Chondrocyte (in vitro differentiated cells): ENCODE measurements at regions not wholly inside any gene's neighbourhood (a gene's known extent, or its start where the extent isn't known, plus 50 kb on each side); places are given as distances from the start of the nearest gene placed in this dataset.

Experiments used
- DNase-seq: peaks from one replicate; pipeline ENCODE4 v3.0.0; 2021; ENCODE audit warnings: mixed read lengths, low spot score
- H3K27ac Mint-ChIP-seq: one replicate; pipeline ENCODE4 v1.8.0; 2021; ENCODE audit warnings: mild to moderate bottlenecking, moderate library complexity, mixed read lengths; ENCODE audit not compliant: unreplicated experiment
- H3K27me3 Mint-ChIP-seq: 2 replicates; pipeline ENCODE4 v1.8.0; 2021; ENCODE audit warnings: low read depth, mixed read lengths
- H3K36me3 Mint-ChIP-seq: 2 replicates; pipeline ENCODE4 v1.8.0; 2021; ENCODE audit warnings: low read depth, mixed read lengths
- H3K4me1 Mint-ChIP-seq: 2 replicates; pipeline ENCODE4 v1.8.0; 2021; ENCODE audit warnings: low read depth, mild to moderate bottlenecking, mixed read lengths
- H3K4me3 Mint-ChIP-seq: one replicate; pipeline ENCODE4 v1.8.0; 2021; ENCODE audit warnings: mild to moderate bottlenecking, moderate library complexity, mixed read lengths; ENCODE audit not compliant: unreplicated experiment
- H3K9me3 Mint-ChIP-seq: 2 replicates; pipeline ENCODE4 v1.8.0; 2021; ENCODE audit warnings: low read depth, mixed read lengths
- TF ChIP-seq, protein P1 (sequence below): fragments of 200-600 bp; sonication (generic); IDR thresholded peaks from 2 replicates; pipeline ENCODE4 v1.5.0; 2021; ENCODE audit warnings: antibody characterized with exemption, mild to moderate bottlenecking, moderate library complexity

DNA sequence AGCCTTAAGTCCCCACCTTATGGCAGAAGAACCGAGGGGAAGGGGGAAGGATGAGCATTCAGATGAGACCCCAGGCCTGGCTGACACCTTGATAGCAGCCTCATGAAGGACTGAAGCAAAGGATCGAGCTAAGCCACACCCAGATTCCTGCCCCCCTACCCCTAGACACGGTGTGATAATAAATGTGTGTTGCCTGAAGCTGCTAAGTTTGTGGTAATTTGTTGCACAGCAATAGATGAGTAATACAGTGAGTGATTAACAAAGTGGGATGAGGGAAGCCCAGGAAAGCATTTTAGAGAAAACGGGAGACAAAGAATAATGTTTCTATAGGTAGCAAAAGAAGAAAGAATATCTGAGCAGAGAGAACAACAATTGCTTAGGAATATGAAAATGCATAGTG lies 404.2 kb downstream of the MID1IP1 start:
- no peak overlapping the region for H3K4me3 Mint-ChIP-seq
- H3K27ac Mint-ChIP-seq: no peak overlapping the region
- no peak for DNase-seq
- no peaks in the 10 kb centered on the region for H3K4me1 Mint-ChIP-seq
- TF ChIP-seq, protein P1, sequence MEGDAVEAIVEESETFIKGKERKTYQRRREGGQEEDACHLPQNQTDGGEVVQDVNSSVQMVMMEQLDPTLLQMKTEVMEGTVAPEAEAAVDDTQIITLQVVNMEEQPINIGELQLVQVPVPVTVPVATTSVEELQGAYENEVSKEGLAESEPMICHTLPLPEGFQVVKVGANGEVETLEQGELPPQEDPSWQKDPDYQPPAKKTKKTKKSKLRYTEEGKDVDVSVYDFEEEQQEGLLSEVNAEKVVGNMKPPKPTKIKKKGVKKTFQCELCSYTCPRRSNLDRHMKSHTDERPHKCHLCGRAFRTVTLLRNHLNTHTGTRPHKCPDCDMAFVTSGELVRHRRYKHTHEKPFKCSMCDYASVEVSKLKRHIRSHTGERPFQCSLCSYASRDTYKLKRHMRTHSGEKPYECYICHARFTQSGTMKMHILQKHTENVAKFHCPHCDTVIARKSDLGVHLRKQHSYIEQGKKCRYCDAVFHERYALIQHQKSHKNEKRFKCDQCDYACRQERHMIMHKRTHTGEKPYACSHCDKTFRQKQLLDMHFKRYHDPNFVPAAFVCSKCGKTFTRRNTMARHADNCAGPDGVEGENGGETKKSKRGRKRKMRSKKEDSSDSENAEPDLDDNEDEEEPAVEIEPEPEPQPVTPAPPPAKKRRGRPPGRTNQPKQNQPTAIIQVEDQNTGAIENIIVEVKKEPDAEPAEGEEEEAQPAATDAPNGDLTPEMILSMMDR: no peak
- peaks cover 2% of the 10 kb centered on the region for H3K36me3 Mint-ChIP-seq
- peaks cover 24% of the 10 kb centered on the region for H3K9me3 Mint-ChIP-seq
- peaks cover 11% of the 10 kb centered on the region for H3K27me3 Mint-ChIP-seq

DNA sequence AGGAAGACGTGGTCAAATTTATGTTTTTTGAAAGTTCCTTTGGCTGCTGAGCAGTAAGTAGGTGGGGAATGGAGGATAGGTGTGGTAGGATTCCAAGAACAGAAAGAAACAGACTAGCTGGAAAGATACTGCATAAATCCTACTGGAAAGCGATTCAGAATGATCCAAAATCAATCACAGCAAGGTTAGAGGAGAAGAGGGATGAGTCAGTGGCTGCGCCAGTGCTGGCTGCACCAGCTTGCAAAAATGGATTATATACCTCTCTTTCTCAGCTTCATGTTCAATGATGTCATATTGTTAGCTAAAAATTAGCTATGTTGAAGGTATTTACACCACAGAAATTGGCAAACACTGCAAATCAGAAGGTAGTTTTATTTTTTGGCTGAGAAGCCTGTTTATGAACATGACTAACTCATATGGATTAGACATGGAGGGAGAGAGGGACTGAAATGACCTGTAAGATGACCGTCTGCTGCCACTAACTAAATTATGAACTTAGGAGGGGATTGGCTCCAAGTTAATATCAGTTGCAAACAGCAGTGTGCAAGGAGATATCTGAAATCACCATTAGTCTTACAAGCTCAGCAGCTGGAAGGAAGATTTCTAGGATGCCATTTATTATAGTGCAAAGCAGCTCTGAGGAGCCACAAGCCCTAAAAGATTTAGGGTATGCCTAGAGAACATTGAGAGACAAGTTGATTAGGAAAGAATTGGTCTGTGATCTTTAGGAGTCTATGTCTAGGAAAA lies 405.3 kb downstream of the MID1IP1 start:
- no peak overlapping the region for H3K4me3 Mint-ChIP-seq
- no peak overlapping the region for H3K27ac Mint-ChIP-seq
- TF ChIP-seq, protein P1: no peak
- DNase-seq: no peak
- peaks cover 24% of the 10 kb centered on the region for H3K9me3 Mint-ChIP-seq
- H3K27me3 Mint-ChIP-seq: peaks cover 11% of the 10 kb centered on the region
- H3K4me1 Mint-ChIP-seq: no peaks in the 10 kb centered on the region
- peaks cover 2% of the 10 kb centered on the region for H3K36me3 Mint-ChIP-seq

DNA sequence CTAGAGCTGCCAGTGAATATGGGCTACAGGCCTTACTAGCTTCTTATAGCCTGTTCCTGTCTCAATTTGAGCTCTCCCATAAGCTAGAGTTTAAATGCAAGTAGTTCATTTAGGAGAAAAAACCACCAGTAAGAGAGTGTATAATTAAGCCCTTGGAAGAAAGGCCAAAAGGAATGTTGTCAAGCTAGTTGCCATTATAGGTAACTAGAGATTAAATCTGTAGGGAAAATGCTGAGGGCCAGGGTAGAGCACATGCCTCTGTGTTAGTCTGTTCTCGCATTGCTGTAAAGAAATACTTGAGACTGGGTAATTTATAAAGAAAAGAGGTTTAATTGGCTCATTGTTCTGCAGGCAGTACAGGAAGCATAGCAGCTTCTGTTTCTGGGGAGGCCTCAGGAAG lies 410.2 kb downstream of the MID1IP1 start:
- no peak overlapping the region for H3K27ac Mint-ChIP-seq
- DNase-seq: no peak
- peaks cover 2% of the 10 kb centered on the region for H3K36me3 Mint-ChIP-seq
- H3K4me1 Mint-ChIP-seq: no peaks in the 10 kb centered on the region
- TF ChIP-seq, protein P1: no peak
- peaks cover 2% of the 10 kb centered on the region for H3K27me3 Mint-ChIP-seq
- H3K4me3 Mint-ChIP-seq: no peak overlapping the region
- peaks cover 15% of the 10 kb centered on the region for H3K9me3 Mint-ChIP-seq

DNA sequence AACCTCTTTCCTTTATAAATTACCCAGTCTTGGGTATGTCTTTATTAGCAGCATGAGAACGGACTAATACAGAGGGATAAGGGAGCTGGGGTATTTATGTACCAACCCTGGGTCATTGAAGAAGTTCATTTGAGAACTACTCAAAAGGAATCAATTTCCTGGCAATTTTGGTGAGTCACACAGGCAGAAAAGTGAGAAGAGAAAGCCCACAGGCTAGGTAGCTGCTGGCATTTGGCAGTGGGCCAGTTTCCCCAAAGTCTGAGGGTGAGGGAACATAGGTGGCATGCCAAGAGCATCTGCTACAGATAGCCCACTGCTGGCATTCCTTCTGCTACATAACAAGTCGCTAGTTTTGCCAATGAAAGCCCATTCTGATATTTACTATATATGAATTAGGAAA lies 411.2 kb downstream of the MID1IP1 start:
- H3K36me3 Mint-ChIP-seq: peaks cover 2% of the 10 kb centered on the region
- H3K27ac Mint-ChIP-seq: no peak overlapping the region
- no peak for DNase-seq
- peaks cover 2% of the 10 kb centered on the region for H3K27me3 Mint-ChIP-seq
- H3K9me3 Mint-ChIP-seq: peaks cover 9% of the 10 kb centered on the region
- TF ChIP-seq, protein P1: no peak
- no peaks in the 10 kb centered on the region for H3K4me1 Mint-ChIP-seq
- no peak overlapping the region for H3K4me3 Mint-ChIP-seq

DNA sequence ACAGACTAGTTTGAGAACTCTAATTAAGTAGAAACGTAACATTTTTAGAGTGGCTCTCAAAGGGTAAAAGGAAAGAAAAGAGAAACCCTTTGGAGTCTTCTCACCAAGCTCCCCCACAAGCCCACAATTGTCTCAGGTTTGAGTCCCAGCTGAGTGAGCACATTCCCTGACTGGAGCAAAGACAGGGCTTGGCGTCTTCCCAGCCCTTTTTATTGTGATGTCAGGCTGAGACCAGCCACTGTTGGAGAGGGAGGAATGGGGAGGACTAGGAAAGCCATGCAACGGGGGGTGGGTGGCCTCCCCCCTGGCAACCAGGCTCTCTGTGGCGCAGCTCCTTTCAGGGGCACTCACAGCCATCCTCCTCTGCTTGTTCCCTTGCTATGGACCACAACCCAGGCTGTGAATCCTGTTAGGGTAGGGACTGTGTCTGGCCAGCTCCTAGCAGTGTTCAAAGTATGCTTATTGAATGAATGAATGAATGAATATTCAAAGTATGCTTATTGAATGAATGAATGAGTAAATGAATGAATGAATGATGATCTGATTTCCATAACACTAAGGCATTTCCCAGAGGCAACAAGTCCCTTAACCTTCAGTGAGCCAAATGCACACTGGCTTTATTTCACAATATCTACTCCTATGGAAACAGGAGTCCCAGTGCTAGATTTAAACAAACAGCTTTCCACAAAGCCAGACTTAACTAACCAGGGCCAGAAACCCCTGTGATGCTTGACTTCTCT lies 413.3 kb downstream of the MID1IP1 start:
- no peak for DNase-seq
- TF ChIP-seq, protein P1: no peak
- peaks cover 5% of the 10 kb centered on the region for H3K27me3 Mint-ChIP-seq
- H3K27ac Mint-ChIP-seq: no peak overlapping the region
- H3K36me3 Mint-ChIP-seq: peaks cover 2% of the 10 kb centered on the region
- H3K9me3 Mint-ChIP-seq: peaks cover 15% of the 10 kb centered on the region
- no peak overlapping the region for H3K4me3 Mint-ChIP-seq
- no peaks in the 10 kb centered on the region for H3K4me1 Mint-ChIP-seq
